Kidney tubule cell (primary cell): ENCODE measurements at regions not wholly inside any gene's neighbourhood (a gene's known extent, or its start where the extent isn't known, plus 50 kb on each side); places are given as distances from the start of the nearest gene placed in this dataset.
"Not testable (repeated sequence)": the region's sequence is repeated elsewhere in the genome, so short reads cannot be mapped to it uniquely, and the experiment has no call there.

Source experiments
- DNase-seq: peaks from one replicate; pipeline ENCODE4 v3.0.0-alpha.2; 2018; ENCODE audit warnings: low spot score

DNA sequence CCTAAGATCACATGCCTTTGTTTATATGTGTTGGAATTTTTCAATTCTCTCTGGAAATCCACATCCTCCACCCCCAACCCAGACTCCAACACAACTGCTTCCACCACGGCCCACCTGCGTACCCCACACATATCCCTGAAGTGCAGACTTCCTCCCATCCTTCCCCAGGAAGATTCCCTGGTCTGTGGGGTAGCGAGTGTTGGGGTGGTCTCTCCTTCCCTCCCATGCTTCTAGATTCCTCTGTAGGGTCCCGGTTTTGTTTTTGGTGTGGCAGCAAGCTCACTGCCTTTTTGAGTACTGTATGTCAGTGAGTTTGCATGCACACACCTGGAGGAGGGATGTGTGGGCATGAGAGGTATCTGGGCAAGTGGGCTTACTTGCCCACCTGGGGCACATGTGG lies 127.6 kb downstream of the MRPL14 start:
- DNase-seq: no peak

DNA sequence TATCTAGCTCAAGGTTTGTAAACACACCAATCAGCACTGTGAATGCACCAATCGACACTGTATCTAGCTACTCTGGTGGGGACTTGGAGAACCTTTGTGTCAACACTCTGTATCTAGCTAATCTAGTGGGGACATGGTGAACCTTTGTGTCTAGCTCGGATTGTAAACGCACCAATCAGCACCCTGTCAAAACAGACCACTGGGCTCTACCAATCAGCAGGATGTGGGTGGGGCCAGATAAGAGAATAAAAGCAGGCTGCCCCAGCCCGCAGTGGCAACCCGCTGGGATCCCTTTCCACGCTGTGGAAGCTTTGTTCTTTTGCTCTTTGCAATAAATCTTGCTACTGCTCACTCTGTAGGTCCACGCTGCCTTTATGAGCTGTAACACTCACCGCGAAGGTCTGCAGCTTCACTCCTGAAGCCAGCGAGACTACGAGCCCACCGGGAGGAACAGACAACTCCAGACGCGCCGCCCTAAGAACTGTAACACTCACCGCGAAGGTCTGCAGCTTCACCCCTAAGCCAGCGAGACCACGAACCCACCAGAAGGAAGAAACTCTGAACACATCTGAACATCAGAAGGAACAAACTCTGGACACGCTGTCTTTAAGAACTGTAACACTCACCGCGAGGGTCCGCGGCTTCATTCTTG lies 128.5 kb downstream of the MRPL14 start:
- DNase-seq: not testable (repeated sequence)

DNA sequence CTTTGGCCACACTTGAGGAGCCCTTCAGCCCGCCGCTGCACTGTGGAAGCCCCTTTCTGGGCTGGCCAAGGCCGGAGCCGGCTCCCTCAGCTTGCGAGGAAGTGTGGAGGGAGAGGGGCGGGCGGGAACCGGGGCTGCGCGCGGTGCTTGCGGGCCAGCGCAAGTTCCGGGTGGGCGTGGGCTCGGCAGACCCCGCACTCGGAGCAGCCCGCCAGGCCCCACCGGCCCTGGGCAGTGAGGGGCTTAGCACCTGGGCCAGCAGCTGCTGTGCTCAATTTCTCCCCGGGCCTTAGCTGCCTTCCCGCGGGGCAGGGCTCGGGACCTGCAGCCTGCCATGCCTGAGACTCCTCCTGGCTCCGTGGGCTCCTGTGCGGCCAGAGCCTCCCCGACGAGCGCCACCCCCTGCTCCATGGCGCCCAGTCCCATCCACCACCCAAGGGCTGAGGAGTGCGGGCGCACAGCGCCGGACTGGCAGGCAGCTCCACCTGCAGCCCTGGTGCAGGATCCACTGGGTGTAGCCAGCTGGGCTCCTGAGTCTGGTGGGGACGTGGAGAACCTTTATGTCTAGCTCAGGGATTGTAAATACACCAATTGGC lies 129.2 kb downstream of the MRPL14 start:
- not testable (repeated sequence) for DNase-seq

DNA sequence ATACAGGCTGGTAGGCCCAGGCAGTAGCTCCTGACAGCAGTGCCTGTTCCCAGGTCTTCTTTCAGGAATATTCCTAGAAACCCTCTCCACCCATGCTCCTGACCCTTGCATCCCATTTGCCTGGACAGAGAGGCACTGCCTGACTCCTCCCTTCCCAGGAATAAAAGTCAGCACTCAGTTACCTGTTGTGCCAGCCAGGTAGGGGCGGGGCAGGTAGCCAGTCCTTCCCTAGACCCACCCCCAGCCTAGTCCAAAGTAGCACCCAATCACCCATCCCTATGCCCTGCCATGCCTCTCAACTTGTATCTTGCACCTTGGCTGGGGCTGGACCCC lies 129.9 kb downstream of the MRPL14 start:
- no peak for DNase-seq

DNA sequence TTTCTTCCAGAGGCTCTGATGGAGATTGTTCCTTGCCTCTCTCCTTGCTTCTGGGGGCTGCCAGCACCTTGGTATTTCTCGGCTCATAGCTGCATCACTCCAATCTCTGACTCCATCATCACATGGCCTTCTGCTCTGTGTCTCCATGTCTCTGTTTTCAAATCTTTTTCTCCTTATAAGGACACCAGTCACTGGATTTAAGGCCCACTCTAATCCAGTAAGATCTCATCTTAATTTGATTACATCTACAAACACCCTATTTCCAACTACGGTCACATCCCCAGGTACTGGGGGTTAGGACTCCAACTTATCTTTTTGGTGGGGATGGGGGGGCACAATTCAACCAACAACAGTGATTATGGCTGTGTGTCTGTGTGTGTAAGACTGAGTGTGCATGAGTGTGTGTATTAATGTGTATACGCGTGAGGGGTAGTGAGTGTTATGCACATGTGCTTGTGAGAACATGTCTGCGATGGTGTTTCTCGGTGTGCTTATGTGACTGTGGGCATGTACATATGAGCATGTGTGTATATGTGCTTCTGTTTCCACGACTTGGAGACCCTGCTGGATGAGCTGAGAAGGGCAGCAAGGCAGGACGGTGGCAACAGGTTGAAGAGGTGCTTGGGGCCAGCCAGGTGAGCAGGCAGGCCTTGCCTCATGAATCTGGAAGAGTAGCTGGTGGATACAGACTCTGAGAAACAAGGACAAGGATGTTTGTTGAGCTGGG lies 130.5 kb downstream of the MRPL14 start:
- DNase-seq: no peak

DNA sequence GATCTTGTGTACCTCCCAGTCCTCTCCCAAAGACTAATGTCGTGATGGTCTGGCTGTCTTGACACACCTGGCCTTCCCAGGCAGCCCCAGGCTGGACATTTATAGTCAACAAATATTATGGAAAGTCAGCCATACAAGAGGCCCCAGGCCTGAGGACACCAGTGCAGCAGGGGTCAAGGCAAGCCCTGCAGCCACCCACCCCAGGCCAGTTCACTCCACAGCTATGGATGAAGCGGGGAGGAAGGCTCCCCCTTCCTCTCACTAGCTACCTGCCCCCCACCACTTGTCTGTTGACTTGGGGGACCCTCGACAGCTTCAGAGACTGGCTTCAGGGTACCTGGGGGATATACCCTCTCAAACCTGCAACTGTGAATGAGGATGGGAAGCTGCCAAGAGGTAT lies 132.1 kb downstream of the MRPL14 start:
- DNase-seq: no peak

DNA sequence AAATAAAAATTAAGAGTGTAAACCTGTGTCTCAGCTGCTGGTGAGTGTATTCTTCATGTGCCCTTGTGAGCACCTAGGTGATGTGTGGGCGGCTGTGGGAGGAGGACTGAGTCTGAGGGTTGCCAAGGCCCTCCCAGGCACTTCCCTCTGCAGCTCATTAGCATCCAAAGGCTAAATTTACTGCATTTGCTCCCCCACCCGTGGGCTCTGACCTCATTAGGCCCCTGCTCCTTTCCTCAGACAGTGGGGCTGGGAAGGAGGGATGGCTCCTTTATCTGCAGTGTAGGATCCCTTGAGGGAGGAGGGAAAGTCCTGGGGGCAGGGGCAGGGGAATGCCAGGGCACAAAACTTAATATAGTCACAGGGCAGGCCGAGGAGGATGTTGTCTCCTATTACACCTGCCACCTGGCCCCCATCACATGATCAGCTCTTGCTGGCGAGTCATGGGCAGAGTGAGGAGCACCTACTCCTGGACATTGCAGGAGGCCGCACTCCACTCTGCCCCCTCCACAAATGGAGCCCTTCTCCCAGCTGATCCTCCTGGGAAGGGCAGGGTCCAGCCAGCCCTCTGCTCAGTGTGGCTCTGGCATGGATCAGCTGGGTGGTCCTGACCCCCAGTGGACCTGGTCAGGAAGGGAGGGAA lies 133.2 kb downstream of the MRPL14 start:
- peak; percentile 73 for DNase-seq

DNA sequence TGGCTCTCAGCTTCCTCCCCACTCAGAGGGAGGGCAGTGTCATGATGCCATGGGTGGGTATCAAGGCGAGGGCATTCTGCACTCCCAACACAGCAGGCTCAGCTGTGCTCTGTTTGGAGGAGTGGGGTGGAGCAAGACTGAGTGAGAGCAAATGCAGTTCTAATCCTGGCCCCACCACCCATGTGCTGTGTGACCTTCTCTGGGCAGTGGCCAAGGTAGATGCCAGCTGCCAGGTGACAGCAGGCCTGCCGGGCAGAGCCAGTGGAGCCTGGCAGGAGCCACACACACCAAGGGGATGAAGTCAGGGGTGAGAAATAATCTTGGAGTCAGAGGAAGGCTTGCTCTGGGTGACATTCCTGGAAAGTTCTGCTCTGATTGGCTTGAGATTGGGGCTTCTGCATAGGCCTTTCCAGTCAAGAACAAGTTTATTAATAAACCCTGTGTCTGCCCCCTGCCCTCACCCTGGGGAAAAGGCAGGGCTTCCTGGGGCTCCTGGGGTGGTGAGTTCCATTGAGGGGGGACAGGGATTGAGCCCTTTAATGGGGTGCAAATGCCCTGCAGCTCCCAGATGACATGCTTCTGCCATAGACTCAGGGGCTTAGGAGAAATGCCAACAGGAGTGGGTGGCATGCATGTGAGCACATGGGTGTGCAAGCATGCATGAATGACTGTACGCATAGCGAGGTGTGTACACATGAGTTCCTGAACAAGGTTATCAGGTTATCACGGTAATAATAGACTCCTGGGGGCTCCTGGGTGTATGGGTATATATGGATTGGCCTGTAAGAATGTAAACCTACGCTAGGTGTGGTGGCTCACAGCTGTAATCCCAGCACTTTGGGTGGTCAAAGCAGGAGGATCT lies 134.2 kb downstream of the MRPL14 start:
- peak; percentile 75 for DNase-seq

DNA sequence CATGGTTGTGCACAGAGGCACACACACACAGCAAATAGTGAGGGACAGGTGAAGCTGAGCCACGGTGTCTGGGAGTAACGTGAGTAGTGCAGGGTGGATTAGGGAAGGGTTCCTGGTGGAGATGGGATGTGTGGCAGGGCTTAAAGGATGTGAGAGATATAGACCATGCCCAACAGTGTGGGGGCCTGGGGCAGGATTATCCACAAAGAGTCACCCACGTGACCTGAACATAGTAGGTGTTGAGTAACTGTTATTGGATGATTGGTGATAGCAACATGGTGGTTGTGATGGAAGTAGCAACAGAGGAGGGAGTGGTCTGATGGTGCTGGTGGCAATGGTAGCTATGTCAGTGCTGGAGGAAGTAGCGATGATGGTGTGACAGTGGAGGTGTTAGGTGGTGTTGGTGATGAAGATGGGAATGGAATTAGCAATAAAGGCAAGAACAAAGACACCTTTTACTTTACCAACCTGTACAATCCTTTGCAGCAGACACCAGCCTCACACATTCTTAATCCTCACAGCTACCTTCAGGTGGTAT lies 135.1 kb downstream of the MRPL14 start:
- DNase-seq: no peak

DNA sequence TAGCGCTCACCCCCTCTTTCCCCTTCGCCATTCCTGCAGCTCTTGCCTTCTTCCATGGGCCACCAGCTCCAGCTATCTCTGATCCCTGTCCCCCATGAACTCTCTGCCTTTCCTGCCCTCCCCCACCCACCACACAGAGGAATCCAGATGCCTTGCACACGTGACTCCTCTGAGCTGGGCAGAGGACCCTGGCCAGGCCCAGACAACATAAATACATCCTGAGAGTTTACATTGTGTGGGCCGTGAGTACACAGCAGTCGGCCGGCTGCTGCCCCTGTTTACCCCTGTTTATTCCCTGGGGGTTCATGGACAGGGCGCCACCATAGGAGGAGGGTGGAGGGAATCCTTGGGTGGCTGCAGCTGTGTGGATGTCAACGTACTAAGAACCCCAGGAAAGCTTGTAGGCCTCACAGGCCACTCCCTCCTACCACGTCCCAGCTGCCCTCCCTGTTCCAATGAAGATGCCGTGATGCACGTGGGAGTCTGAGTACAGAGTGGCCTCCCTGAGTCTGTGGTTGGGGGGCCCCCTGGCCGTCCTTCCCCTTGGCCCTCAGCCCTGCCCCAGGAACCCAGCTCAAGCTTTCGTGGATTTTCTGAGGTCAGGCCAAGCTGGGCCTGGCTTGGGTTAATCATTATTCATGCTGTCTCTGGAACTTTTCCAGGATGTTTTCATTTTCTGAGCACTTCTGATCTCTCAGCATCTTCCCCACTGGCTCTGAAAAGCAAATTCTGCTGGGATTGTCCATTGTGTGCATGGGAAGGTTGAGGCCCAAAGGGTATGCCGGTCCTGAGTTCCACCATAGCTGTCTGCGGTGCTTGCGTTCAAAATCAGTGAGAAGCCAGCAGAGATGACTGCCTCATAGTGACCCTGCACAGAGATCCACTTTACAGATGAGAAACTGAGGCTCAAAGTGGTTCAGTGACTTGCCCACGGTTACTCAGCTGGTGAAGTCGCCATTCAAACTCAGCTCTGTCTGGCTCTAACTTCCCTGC lies 136.3 kb downstream of the MRPL14 start:
- DNase-seq: peak; percentile 90

DNA sequence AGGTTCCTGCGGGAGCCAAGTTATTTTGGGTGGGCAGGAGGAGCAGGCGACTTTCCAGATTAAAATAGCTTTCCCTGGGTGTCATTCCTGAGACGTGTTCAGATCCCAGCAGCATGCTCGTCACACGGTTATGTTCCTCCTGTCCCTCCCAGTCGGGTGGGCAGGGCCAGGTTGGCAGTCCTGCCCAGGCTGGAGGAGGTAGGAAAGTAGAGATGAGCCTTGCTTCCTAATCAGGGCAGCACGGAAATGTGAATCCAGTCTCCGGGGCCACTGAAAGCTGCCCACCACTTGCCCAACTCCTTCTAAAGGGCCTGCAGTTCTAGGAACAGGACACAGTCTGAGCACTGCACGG lies 137.0 kb downstream of the MRPL14 start:
- DNase-seq: peak; percentile 71

DNA sequence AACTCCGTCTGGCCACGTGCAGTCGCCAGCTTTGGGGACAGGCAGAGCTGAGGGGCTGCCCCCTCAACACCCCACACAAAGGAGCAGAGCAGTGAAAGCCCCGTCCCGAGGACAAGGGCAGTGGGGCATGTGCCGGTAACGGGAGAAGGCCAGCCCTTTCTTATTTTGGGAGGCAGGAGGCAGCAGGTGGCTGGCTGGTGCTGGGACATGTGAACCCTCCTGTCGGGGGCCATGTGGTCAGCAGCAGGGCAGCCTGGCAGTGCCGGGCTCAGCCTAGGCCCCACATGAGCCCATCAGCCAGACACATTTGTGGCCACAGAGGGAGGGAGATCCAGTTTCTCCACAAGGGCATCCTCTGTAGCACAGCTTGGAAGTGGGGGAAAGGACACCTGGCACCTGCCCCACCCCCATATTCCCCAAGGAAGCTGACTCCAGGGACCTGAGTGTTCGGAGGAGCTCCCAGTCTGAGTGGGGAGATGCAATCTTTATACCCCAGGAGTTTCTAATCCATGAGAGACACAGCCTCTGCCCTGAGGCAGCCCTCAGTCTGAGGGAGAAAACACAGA lies 137.6 kb downstream of the MRPL14 start:
- no peak for DNase-seq

DNA sequence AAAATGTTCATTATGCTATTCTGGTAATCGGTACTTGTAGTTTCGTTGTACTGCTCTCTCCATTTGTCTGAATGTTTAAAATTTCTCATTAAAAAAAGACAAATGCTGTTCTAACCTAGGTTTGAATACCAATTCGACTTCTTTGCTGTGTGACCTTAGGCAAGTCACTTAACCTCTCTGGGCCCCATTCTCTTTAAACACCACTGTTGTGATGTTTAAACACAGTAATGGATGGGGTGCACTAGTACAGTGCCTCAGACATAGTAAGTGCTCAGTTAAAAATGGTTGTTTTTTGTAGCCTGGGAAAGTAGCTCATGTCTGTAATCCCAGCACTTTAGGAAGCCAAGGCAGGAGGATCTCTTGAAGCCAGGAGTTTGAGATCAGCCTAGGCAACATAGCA lies 138.5 kb downstream of the MRPL14 start:
- no peak for DNase-seq

DNA sequence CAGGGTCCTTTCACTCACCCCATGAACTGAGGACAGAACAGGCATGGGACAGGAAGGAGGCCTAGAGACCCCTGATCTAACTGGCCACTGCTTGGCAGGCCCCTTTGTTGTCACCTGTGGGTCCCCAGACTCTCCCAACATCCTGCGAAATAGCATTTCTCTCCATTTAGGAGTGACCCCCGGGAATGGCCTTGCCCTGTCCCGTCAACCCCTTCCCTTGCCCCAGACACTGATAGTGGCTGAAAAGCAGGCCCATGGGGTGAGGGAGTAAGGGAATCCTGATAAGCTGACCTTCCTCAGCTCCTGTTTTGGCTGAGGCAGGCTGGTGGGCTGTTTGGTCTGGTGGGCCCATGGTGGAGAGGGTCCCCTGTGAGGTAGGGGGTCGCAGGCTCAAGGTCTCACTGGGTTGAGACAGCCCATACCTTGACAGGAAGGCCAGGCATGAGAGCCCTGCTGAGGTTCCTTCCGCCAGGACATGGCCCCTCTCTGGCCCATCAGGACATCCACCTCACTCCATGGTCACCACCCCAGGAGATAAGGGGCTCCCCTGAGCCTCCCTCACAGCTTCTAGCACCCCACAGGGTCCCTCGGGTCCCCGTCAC lies 139.3 kb downstream of the MRPL14 start:
- no peak for DNase-seq

DNA sequence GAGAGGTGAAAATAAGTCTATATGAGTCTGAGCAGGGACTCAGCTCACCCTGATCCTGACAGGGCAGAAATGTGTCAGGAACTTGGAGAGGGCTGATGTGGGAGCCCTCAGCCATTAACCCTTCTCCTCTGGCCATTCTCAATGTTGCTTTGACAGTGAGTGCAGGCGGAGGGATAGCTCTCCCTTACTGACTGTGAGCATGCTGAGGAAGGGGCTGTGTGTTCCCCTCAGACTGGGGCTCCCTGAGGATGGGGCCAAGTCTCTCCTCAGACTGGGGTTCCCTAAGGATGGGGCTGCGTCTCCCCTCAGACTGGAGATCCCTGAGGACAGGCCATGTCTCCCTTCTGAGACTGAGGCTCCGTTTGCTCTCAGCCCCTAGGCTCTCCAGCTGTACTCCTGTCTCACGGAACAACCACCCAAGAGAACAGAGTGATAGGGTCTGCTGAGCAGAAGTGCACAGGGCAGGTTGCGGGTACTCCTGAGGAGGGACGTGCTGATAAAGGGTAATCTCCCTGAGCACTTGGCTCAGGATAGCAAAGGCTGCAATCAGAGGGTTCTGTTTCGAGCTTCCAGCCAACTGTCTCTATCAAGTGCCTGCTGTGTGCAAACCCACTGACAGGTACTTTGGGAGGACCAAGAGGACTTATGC lies 141.0 kb downstream of the MRPL14 start:
- DNase-seq: no peak

DNA sequence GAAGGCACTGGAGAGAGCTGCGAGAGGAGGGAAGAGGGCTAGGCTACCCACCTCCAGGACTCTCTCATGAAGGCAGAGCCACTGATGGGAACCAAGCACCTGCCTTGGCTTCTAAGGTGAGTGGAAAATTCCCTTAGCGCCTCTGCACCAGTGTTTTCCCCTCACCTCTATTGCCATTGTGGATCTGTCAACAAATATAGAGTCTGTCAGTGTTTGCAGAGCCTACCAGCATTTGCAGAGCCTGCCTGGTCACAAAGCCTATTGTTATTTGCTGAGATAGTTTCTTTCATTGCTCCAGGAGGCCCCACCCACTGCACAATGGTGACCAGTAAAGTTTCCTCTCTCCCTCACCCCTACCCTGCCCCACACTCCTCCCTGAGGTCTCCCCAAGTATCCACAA lies 141.9 kb downstream of the MRPL14 start:
- DNase-seq: no peak

DNA sequence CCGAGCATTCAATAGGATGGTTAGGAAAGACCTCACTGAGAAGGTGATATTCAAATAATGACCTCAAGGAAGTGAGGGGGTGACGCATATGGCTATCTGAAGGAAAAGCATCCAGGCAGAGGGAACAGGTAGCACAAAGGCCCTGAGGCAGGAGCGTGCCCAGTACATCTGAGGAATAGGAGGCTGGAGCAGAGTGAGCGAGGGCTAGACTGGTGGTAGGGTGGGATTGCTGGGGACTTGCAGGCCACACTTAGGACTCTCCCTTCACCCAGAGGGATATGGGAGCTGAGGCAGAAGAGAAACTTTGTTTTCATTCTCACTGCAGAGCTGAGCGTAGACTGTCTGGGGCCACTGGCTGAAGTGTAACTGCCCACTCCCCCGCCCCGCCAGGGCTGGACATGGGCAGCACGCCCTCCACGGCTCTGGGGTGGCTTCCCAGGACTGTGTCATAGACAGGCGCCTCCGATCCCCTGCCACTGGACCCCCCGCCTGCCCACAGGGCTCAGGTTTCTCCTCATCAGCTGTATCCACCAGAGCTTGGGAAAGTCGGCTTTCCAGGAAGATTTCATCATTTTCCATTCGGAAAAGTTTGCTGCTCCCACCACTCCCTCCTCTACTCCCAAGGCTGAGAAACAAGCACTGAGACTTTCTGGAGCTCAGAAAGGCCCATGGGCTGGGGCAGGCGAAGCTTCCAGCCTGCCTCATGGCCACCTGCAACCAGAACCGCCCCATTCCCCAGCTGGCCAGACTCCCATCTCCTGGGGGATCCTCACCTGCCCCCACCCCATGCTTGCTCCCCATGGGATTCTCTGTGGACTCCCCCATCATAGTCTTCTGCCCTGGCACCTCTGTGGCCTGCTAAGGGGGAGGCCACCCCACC lies 142.6 kb downstream of the MRPL14 start:
- DNase-seq: no peak

DNA sequence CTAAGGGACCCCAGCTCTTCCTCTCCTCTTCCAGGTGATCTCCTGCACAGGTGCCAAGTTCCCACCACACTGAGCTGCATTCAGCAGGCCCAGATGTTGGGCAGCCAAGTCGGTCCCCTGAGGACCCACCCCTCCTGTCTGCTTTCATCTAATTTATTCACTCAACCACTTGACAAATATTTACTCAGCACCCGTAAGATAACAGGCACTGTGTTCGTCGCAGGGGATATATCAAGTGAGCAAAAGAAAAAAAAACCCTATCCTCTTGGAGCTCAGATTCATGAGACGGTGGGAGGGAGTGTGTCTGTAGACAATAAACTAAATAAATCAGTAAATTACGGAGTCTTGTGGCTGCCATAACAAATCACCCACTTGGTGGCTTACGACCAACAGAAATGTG lies 143.6 kb downstream of the MRPL14 start:
- no peak for DNase-seq
